HL-60 (cell line): ENCODE measurements at regions not wholly inside any gene's neighbourhood (a gene's known extent, or its start where the extent isn't known, plus 50 kb on each side); places are given as distances from the start of the nearest gene placed in this dataset.

Experiments
- DNase-seq, 2 experiments: peaks; one replicate each; pipeline ENCODE4 v3.0.0-alpha.2; 2010 to 2020; ENCODE audit warnings: low read depth in 1 of 2, low spot score in 1 of 2
- H3K27ac ChIP-seq: fragments of 250-450 bp; sonication (Bioruptor Pico); replicated peaks from 2 replicates; pipeline ENCODE4 v1.5.1; 2020; ENCODE audit warnings: mild to moderate bottlenecking, moderate library complexity
- H3K27me3 ChIP-seq: fragments of 250-450 bp; sonication (Bioruptor Pico); 2 replicates; pipeline ENCODE4 v1.5.1; 2021; ENCODE audit warnings: mild to moderate bottlenecking, moderate library complexity; ENCODE audit not compliant: insufficient read depth, poor library complexity, severe bottlenecking
- H3K4me3 ChIP-seq: replicated peaks from 2 replicates; pipeline ENCODE4 v1.5.1; 2011; ENCODE audit warnings: mild to moderate bottlenecking, control low read depth, low read length; ENCODE audit not compliant: insufficient read depth
- CTCF ChIP-seq: IDR thresholded peaks from one replicate; pipeline ENCODE4 v1.5.1; 2011; ENCODE audit warnings: low read length, control low read depth, inconsistent platforms; ENCODE audit not compliant: insufficient read depth
- GABPA ChIP-seq: IDR thresholded peaks from 2 replicates; pipeline ENCODE4 v1.6.1; 2012; ENCODE audit warnings: low read depth
- POLR2AphosphoS5 ChIP-seq: IDR thresholded peaks from 2 replicates; pipeline ENCODE4 v1.6.1; 2012; ENCODE audit warnings: low read depth
- SPI1 ChIP-seq: IDR thresholded peaks from 2 replicates; pipeline ENCODE4 v1.6.1; 2012; ENCODE audit warnings: low read depth, mild to moderate bottlenecking, borderline replicate concordance
- TF ChIP-seq, protein P1 (sequence below): IDR thresholded peaks from 2 replicates; pipeline ENCODE4 v1.6.1; 2012; ENCODE audit warnings: low read depth; ENCODE audit not compliant: insufficient replicate concordance

GRCh38 chr1:30034105-30034626, 689.2 kb downstream of the MATN1 start:
- TF ChIP-seq SPI1: no peak
- TF ChIP-seq, protein P1, sequence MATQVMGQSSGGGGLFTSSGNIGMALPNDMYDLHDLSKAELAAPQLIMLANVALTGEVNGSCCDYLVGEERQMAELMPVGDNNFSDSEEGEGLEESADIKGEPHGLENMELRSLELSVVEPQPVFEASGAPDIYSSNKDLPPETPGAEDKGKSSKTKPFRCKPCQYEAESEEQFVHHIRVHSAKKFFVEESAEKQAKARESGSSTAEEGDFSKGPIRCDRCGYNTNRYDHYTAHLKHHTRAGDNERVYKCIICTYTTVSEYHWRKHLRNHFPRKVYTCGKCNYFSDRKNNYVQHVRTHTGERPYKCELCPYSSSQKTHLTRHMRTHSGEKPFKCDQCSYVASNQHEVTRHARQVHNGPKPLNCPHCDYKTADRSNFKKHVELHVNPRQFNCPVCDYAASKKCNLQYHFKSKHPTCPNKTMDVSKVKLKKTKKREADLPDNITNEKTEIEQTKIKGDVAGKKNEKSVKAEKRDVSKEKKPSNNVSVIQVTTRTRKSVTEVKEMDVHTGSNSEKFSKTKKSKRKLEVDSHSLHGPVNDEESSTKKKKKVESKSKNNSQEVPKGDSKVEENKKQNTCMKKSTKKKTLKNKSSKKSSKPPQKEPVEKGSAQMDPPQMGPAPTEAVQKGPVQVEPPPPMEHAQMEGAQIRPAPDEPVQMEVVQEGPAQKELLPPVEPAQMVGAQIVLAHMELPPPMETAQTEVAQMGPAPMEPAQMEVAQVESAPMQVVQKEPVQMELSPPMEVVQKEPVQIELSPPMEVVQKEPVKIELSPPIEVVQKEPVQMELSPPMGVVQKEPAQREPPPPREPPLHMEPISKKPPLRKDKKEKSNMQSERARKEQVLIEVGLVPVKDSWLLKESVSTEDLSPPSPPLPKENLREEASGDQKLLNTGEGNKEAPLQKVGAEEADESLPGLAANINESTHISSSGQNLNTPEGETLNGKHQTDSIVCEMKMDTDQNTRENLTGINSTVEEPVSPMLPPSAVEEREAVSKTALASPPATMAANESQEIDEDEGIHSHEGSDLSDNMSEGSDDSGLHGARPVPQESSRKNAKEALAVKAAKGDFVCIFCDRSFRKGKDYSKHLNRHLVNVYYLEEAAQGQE: no peak
- TF ChIP-seq POLR2AphosphoS5: no peak
- no peak for TF ChIP-seq GABPA
- TF ChIP-seq CTCF: no peak
- Histone ChIP-seq H3K4me3 (no peak overlapping the region), H3K27ac (no peak overlapping the region)

GRCh38 chr1:30033256-30034104, 689.9 kb downstream of the MATN1 start:
- Histone ChIP-seq H3K4me3 (no peak overlapping the region), H3K27ac (no peak overlapping the region), H3K27me3 (no peaks in the 10 kb centered on the region)
- DNase-seq: no peak
- no peak for TF ChIP-seq SPI1
- no peak for TF ChIP-seq GABPA
- TF ChIP-seq, protein P1: no peak
- no peak for TF ChIP-seq POLR2AphosphoS5
- no peak for TF ChIP-seq CTCF

More at GRCh38 chr1:30034105-30034626, 689.2 kb downstream of the MATN1 start:
- no peaks in the 10 kb centered on the region for H3K27me3 ChIP-seq
- DNase-seq: no peak

- no peak for DNase-seq
- no peak overlapping the region for H3K27ac ChIP-seq
- TF ChIP-seq GABPA: no peak
- no peak for TF ChIP-seq POLR2AphosphoS5
- TF ChIP-seq, protein P1: no peak
- H3K27me3 ChIP-seq: no peaks in the 10 kb centered on the region
- no peak overlapping the region for H3K4me3 ChIP-seq
Measured at GRCh38 chr1:30032302-30032701, 691.1 kb downstream of the MATN1 start.
